ENCODE measurements at regions not wholly inside any gene's neighbourhood (a gene's known extent, or its start where the extent isn't known, plus 50 kb on each side); places are given as distances from the start of the nearest gene placed in this dataset.

DNA sequence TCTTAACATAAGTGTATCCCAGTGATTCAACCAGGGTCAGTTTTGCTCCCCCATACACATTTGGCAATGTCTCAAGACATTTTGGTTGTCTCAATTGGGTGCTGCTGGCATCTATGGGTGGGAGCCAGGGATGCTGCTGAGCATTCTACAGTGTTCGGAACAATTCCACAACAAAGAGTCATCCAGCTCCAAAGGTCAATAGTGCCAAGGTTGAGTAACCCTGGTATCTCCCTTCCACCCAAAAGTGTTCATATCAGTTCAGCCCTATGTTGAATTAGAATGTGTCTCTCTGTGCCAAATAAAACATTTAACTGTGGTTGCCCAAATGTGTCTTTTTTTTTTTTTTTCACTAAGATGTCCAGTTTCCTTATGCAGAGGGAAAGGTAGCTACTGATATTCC lies 129.4 kb upstream of the RAI2 start:
- Histone ChIP-seq H3K9me3 (no peaks in the 10 kb centered on the region), H3K36me3 (no peaks in the 10 kb centered on the region), H3K27me3 (no peaks in the 10 kb centered on the region), H3K4me1 (no peaks in the 10 kb centered on the region), H3K27ac (no peak overlapping the region), H3K4me3 (no peak overlapping the region)
- no peak for TF ChIP-seq POLR2A (IDR thresholded peaks at IDR 0.05)
- TF ChIP-seq, protein P1, sequence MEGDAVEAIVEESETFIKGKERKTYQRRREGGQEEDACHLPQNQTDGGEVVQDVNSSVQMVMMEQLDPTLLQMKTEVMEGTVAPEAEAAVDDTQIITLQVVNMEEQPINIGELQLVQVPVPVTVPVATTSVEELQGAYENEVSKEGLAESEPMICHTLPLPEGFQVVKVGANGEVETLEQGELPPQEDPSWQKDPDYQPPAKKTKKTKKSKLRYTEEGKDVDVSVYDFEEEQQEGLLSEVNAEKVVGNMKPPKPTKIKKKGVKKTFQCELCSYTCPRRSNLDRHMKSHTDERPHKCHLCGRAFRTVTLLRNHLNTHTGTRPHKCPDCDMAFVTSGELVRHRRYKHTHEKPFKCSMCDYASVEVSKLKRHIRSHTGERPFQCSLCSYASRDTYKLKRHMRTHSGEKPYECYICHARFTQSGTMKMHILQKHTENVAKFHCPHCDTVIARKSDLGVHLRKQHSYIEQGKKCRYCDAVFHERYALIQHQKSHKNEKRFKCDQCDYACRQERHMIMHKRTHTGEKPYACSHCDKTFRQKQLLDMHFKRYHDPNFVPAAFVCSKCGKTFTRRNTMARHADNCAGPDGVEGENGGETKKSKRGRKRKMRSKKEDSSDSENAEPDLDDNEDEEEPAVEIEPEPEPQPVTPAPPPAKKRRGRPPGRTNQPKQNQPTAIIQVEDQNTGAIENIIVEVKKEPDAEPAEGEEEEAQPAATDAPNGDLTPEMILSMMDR (IDR thresholded peaks at IDR 0.05): no peak
- intact Hi-C loops (cut with DNase I; ENCODE audit: low total_unique reads): no loop called here
- DNase-seq: no peak

DNA sequence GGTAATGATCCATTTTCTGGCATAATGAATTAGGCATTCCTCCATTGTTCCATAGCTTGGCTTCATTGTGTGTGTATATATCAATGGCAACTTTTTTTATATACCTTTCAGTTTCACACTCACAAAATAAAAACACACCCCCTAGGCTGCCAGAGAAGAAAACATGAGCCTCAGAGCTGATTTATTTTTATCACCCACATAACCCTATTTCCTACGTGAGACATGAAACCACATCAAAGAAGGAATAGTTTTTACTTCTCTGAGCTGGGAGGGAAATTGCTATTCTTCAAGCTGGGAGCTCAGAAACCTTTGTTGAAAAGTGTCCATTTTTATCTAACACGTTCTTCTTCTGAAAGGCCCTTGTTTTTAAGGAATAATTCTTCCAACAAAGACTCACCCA lies 126.7 kb upstream of the RAI2 start:
- TF ChIP-seq POLR2A (IDR thresholded peaks at IDR 0.05): no peak
- TF ChIP-seq, protein P1 (IDR thresholded peaks at IDR 0.05): no peak
- H3K36me3 ChIP-seq: no peaks in the 10 kb centered on the region

DNA sequence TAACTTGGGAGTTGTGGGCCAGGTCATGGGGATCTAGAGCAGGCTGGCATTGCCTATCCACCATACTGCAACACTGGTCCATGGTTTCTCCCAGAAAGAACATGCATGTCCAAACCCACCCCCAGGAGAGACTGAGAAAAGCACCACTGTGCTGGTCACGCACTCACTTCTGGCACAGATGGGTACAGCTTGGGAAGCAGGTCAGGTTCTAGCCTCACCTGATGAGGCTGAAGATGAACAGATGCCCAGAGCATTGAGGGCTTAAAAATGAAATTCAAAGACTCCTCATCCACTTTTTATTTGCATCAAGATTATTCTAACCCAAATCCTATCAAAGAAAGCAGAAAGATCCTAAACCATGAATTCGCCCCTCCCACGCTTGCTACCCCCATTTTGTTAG lies 125.9 kb upstream of the RAI2 start:
- intact Hi-C loops (cut with DNase I; ENCODE audit: low total_unique reads): no loop called here
- DNase-seq: no peak
- H3K4me3 ChIP-seq: no peak overlapping the region
- no peaks in the 10 kb centered on the region for H3K4me1 ChIP-seq
- H3K9me3 ChIP-seq: no peaks in the 10 kb centered on the region
- H3K27me3 ChIP-seq: no peaks in the 10 kb centered on the region
- no peak overlapping the region for H3K27ac ChIP-seq
- no peaks in the 10 kb centered on the region for H3K36me3 ChIP-seq
- TF ChIP-seq, protein P1 (IDR thresholded peaks at IDR 0.05): no peak
- TF ChIP-seq POLR2A (IDR thresholded peaks at IDR 0.05): no peak

More for the DNA sequence above, 126.7 kb upstream of the RAI2 start:
- H3K9me3 ChIP-seq: no peaks in the 10 kb centered on the region
- intact Hi-C loops (cut with DNase I; ENCODE audit: low total_unique reads): no loop called here
- H3K27me3 ChIP-seq: no peaks in the 10 kb centered on the region
- H3K27ac ChIP-seq: no peak overlapping the region
- H3K4me3 ChIP-seq: no peak overlapping the region
- no peak for DNase-seq
- H3K4me1 ChIP-seq: no peaks in the 10 kb centered on the region

DNA sequence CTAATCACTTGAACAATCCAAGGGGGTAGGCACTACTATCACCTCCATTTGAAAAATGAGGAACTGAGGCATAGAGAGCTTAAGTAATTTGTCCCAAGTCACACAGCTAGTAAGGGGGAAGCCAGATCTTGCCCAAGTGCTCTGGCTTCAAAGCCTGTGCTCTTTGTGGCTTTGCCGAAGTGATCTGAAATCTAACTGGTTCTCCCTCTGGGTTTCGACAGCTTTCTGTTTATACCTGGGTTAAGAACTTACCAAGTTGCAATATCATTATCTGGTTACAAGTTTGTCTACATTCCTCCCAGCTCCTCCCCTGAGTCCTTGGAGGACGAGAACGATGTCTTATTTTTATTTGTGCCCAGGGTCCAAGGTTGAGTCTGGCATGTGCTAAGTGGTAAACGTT lies 125.3 kb upstream of the RAI2 start:
- no peaks in the 10 kb centered on the region for H3K27me3 ChIP-seq
- intact Hi-C loops (cut with DNase I; ENCODE audit: low total_unique reads): no loop called here
- no peaks in the 10 kb centered on the region for H3K4me1 ChIP-seq
- H3K4me3 ChIP-seq: no peak overlapping the region
- H3K36me3 ChIP-seq: no peaks in the 10 kb centered on the region
- H3K27ac ChIP-seq: no peak overlapping the region
- no peak for DNase-seq
- H3K9me3 ChIP-seq: no peaks in the 10 kb centered on the region
- TF ChIP-seq POLR2A (IDR thresholded peaks at IDR 0.05): no peak
- TF ChIP-seq, protein P1 (IDR thresholded peaks at IDR 0.05): no peak

DNA sequence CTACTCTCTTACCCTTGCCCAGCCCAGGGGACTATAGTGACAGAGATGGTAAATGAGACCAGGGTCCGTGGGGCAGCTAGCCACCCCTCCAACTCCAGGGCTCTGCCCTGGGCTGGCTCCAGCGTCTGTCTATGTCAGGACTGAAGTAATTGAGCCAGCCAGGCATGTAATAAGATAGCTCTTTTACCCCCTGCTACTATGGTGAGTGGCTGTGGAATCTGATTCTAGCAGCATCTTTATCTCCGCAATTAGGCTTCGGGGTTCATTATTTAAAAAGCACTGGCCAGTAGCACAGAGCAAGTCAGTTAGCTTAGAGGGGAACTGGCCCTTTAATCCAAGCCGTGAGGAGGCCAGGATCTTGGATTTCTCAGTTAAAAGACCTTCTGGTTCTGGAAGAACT lies 123.3 kb upstream of the RAI2 start:
- no peak for DNase-seq
- TF ChIP-seq, protein P1 (IDR thresholded peaks at IDR 0.05): no peak

More for the DNA sequence above, 123.3 kb upstream of the RAI2 start:
- H3K27me3 ChIP-seq: no peaks in the 10 kb centered on the region
- H3K9me3 ChIP-seq: no peaks in the 10 kb centered on the region
- H3K4me1 ChIP-seq: no peaks in the 10 kb centered on the region
- no peaks in the 10 kb centered on the region for H3K36me3 ChIP-seq
- intact Hi-C loops (cut with DNase I; ENCODE audit: low total_unique reads): no loop called here
- H3K4me3 ChIP-seq: no peak overlapping the region
- no peak overlapping the region for H3K27ac ChIP-seq

Data from uterus (tissue), 3 donors.